ENCODE measurements at regions not wholly inside any gene's neighbourhood (a gene's known extent, or its start where the extent isn't known, plus 50 kb on each side); places are given as distances from the start of the nearest gene placed in this dataset.

DNA sequence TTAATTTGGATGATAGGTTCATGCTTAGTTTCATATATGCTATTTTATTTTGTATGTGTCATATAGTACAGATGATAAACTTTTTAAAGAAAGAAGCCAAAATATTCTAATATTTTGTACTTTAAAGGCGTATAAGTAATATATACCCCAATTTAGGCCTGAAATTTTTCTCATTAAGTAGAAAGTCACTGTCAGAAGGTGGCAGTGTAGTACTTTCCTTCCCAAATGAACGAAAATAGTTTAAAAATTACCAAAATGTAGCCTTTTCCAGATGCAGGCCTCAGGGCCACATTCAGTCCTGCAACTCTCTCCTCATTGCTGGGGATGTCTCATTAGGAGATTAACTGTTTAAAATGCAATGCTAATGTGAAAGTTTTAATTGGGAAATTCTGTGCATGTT, 1263.6 kb downstream of the C4orf33 start (continued):
- TF ChIP-seq ZNF558 (tag by site-specific recombination; IDR thresholded peaks at IDR 0.05): no peak

DNA sequence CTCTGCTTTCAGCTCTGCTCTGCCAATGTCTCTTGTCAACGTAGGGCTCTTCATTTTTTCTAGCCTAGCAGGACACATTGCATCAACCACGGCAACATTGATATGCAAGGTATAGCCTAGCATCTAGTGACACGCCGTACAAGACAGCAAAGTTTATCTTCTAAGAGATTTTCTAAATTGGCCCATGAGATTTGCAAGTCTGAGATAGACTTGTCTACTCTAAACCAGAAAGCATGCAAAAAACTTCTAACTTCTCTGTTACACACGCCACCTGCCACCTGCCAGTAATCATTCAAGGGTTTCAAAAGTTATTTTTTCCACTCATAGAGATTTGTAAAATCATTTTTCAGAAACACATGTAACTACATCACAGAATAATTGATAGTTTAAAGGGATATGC, 1265.7 kb downstream of the C4orf33 start:
- Histone ChIP-seq H3K36me3 (ENCODE audit: control insufficient read depth in 2 of 2, insufficient read depth in 1 of 2, low read length in 2 of 2) (no peaks in the 10 kb centered on the region), H3K27ac (ENCODE audit: extremely low read depth, low read depth, low read length) (no peak overlapping the region), H3K4me3 (ENCODE audit: low read depth, low read length) (no peak overlapping the region), H3K4me1 (ENCODE audit: control insufficient read depth, insufficient read depth, low read length) (no peaks in the 10 kb centered on the region), H3K9me3 (ENCODE audit: control insufficient read depth, insufficient read depth, low read depth, low read length) (no peaks in the 10 kb centered on the region)
- ChIA-PET POLR2A (no interaction called here), CTCF (no interaction called here)
- no peak for TF ChIP-seq ZNF837 (tag by site-specific recombination; IDR thresholded peaks at IDR 0.05)
- TF ChIP-seq ZFP37 (tag by site-specific recombination; IDR thresholded peaks at IDR 0.05): no peak
- TF ChIP-seq, protein P1, sequence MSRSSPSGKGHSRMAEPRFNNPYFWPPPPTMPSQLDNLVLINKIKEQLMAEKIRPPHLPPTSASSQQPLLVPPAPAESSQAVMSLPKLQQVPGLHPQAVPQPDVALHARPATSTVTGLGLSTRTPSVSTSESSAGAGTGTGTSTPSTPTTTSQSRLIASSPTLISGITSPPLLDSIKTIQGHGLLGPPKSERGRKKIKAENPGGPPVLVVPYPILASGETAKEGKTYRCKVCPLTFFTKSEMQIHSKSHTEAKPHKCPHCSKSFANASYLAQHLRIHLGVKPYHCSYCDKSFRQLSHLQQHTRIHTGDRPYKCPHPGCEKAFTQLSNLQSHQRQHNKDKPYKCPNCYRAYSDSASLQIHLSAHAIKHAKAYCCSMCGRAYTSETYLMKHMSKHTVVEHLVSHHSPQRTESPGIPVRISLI (tag by site-specific recombination; IDR thresholded peaks at IDR 0.05): no peak
- TF ChIP-seq ZNF214 (tag by site-specific recombination; IDR thresholded peaks at IDR 0.05; ENCODE audit: borderline replicate concordance): no peak
- no peak for TF ChIP-seq ZNF701 (tag by site-specific recombination; IDR thresholded peaks at IDR 0.05)
- TF ChIP-seq ZEB2 (tag by site-specific recombination; IDR thresholded peaks at IDR 0.05): no peak
- TF ChIP-seq ZNF624 (tag by site-specific recombination; IDR thresholded peaks at IDR 0.05): no peak
- no peak for TF ChIP-seq HIC1 (tag by site-specific recombination; IDR thresholded peaks at IDR 0.05)

- Histone ChIP-seq H3K4me3 (ENCODE audit: low read depth, low read length) (no peak overlapping the region), H3K4me1 (ENCODE audit: control insufficient read depth, insufficient read depth, low read length) (no peaks in the 10 kb centered on the region), H3K36me3 (ENCODE audit: control insufficient read depth in 2 of 2, insufficient read depth in 1 of 2, low read length in 2 of 2) (no peaks in the 10 kb centered on the region), H3K27ac (ENCODE audit: extremely low read depth, low read depth, low read length) (no peak overlapping the region), H3K9me3 (ENCODE audit: control insufficient read depth, insufficient read depth, low read depth, low read length) (no peaks in the 10 kb centered on the region)
- POLR2A ChIA-PET: no interaction called here
- CTCF ChIA-PET: no interaction called here
- TF ChIP-seq ZNF350 (tag by site-specific recombination; IDR thresholded peaks at IDR 0.05): no peak
Observed at GRCh38 chr4:130368668-130369067, 1272.7 kb downstream of the C4orf33 start.

DNA sequence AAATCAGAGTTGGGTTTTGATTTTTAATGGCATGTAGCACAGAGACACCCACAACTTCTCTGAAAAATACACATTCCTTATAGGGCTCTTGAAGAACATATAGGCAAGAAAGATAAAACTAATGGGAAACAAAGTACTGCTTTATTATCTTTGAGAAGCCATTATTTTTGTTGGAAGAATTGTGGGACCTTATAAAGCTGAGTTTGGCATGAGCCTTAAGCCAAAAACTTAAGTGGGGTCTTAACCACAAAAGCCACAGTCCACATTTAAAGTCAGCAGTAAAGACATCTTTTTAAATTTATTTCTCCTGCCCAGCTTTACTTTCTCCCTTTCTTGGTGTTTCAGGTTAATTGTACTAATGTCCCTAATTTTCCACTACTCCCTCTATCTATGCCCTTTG, 1297.3 kb downstream of the C4orf33 start:
- ChIA-PET CTCF (no interaction called here), POLR2A (no interaction called here)
- H3K9me3 ChIP-seq (ENCODE audit: control insufficient read depth, insufficient read depth, low read depth, low read length): no peaks in the 10 kb centered on the region
- H3K36me3 ChIP-seq (ENCODE audit: control insufficient read depth in 2 of 2, insufficient read depth in 1 of 2, low read length in 2 of 2): no peaks in the 10 kb centered on the region
- H3K4me1 ChIP-seq (ENCODE audit: control insufficient read depth, insufficient read depth, low read length): no peaks in the 10 kb centered on the region
- H3K27ac ChIP-seq (ENCODE audit: extremely low read depth, low read depth, low read length): no peak overlapping the region
- H3K4me3 ChIP-seq (ENCODE audit: low read depth, low read length): no peak overlapping the region
- TF ChIP-seq ZNF654 (tag by site-specific recombination; IDR thresholded peaks at IDR 0.05; ENCODE audit: low read depth): no peak
- TF ChIP-seq ZNF341 (tag by site-specific recombination; IDR thresholded peaks at IDR 0.05; ENCODE audit: low read depth): no peak
- TF ChIP-seq ZNF449 (tag by site-specific recombination; IDR thresholded peaks at IDR 0.05): no peak
- no peak for TF ChIP-seq ZNF510 (tag by site-specific recombination; IDR thresholded peaks at IDR 0.05; ENCODE audit: insufficient replicate concordance)
- TF ChIP-seq ZNF626 (tag by site-specific recombination; IDR thresholded peaks at IDR 0.05): no peak
- no peak for TF ChIP-seq ZNF600 (tag by site-specific recombination; IDR thresholded peaks at IDR 0.05)
- no peak for TF ChIP-seq ZNF138 (tag by site-specific recombination; IDR thresholded peaks at IDR 0.05; ENCODE audit: borderline replicate concordance)
- no peak for TF ChIP-seq HIC1 (tag by site-specific recombination; IDR thresholded peaks at IDR 0.05)
- TF ChIP-seq ZNF629 (tag by site-specific recombination; IDR thresholded peaks at IDR 0.05): no peak
- no peak for TF ChIP-seq ZNF223 (tag by site-specific recombination; IDR thresholded peaks at IDR 0.05)
- TF ChIP-seq ZNF670 (tag by site-specific recombination; IDR thresholded peaks at IDR 0.05; ENCODE audit: low read depth): no peak
- TF ChIP-seq, protein P2, sequence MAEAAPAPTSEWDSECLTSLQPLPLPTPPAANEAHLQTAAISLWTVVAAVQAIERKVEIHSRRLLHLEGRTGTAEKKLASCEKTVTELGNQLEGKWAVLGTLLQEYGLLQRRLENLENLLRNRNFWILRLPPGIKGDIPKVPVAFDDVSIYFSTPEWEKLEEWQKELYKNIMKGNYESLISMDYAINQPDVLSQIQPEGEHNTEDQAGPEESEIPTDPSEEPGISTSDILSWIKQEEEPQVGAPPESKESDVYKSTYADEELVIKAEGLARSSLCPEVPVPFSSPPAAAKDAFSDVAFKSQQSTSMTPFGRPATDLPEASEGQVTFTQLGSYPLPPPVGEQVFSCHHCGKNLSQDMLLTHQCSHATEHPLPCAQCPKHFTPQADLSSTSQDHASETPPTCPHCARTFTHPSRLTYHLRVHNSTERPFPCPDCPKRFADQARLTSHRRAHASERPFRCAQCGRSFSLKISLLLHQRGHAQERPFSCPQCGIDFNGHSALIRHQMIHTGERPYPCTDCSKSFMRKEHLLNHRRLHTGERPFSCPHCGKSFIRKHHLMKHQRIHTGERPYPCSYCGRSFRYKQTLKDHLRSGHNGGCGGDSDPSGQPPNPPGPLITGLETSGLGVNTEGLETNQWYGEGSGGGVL (tag by site-specific recombination; IDR thresholded peaks at IDR 0.05): no peak
- no peak for TF ChIP-seq ZNF530 (tag by site-specific recombination; IDR thresholded peaks at IDR 0.05; ENCODE audit: low read depth)
- TF ChIP-seq YY1 (tag by site-specific recombination; IDR thresholded peaks at IDR 0.05): no peak

Data from HEK293 (cell line).